ENCODE measurements at regions not wholly inside any gene's neighbourhood (a gene's known extent, or its start where the extent isn't known, plus 50 kb on each side); places are given as distances from the start of the nearest gene placed in this dataset.
"Not testable (repeated sequence)": the region's sequence is repeated elsewhere in the genome, so short reads cannot be mapped to it uniquely, and the experiment has no call there.

DNA sequence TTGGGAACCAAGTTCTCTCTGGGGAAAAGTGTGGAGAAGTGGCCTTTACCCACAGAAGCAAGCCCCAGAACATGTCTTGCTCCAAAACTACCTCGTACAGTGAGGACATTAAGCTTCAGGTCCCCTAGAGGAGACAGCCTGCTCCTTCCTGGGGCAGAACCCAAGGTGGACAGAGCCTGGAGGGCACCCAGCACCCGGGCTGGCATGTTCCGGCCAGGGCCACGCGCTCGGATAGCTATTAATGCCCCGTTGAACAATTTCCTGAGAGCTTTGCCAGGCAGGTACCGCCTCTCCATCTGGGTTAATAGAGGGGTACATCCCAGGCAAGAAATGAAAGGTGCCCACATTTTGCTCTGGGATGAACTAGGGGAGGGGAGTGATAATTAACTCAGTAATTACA is 169.0 kb upstream of the GRK3 start:
- DNase-seq (ENCODE audit: low read depth): no peak

GRCh38 chr22:25395915-25396314 is 168.6 kb upstream of the GRK3 start:
- no peak for DNase-seq (ENCODE audit: low read depth)

DNA sequence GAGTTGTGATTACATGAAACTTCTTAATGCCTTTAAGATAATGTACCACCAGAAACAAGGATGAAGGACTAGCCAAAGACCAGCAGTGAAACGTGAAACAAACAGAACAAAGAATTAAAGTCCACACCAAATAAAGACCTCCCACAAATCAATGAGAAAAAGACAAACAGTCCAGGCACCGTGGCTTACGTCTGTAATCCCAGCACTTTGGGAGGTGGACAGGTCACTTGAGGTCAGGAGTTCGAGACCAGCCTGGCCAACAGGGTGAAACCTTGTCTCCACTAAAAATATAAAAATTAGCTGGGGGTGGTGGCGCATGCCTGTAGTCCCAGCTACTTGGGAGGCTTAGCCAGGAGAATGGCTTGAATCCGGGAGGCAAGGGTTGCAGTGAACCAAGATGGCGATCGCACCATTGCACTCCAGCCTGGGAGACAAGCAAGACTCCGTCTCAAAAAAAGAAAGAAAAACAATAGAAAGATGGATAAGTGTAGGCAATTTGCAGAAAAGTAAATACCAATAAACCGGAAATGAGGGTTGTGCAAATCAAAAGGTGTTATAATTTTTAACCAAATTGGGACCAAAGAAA is 167.8 kb upstream of the GRK3 start:
- no peak for DNase-seq (ENCODE audit: low read depth)

DNA sequence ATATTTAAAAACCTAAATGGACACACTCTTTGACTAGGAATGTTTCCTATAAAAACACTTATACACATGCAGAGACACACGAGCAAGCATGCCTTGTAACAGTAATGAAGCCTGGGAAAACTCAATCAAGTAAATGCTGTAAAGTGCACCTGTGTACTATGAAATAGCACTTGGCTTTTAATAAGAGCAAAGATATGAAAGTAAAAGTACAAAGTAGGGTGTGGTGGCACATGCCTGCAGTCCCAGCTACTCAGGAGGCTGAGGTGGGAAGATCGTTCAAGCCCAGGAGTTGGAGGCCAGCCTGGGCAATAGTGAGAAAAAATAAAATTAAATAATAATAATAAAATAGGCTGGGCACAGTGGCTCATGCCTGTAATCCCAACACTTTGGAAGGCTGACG is 166.9 kb upstream of the GRK3 start:
- no peak for DNase-seq (ENCODE audit: low read depth)

GRCh38 chr22:25398591-25399062 is 165.8 kb upstream of the GRK3 start:
- DNase-seq (ENCODE audit: low read depth): not testable (repeated sequence)

DNA sequence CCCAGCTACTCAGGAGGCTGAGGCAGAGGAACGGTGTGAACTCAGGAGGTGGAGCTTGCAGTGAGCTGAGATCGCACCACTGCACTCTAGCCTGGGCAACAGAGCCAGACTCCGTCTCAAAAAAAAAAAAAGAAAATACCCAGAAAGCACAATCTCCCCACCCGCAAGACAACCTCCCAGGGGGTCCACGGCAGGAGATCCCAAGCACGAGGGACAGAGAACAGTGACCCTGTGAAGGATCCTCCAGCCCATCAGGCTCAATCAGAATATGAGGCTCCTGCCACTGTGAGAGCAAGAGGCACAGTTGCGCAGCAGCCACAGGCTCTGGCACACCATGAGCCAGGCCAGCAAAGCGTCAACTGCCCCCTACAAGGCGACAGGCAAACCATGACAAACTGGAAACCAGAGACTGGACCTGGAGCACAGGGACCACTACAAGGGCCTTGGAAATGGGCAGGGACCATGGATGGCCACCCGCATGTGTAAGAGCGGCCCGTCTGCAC is 164.8 kb upstream of the GRK3 start:
- no peak for DNase-seq (ENCODE audit: low read depth)

DNA sequence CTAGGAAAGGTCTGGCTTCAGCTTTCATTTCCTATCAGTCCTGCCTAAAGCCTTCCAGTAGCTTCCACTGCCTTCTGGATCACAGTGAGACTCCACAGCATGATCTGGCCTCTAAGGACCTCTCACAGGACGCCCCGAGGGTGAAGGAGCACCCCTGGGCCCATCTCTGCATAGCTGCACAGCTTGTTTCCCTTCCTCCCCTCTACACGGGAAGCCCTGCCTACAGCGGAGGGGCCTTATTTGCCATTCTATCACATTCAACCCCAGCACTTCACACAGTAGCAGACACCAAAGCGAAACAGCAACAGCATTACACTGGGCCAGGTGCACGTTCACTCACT is 162.3 kb upstream of the GRK3 start:
- DNase-seq (ENCODE audit: low read depth): no peak

DNA sequence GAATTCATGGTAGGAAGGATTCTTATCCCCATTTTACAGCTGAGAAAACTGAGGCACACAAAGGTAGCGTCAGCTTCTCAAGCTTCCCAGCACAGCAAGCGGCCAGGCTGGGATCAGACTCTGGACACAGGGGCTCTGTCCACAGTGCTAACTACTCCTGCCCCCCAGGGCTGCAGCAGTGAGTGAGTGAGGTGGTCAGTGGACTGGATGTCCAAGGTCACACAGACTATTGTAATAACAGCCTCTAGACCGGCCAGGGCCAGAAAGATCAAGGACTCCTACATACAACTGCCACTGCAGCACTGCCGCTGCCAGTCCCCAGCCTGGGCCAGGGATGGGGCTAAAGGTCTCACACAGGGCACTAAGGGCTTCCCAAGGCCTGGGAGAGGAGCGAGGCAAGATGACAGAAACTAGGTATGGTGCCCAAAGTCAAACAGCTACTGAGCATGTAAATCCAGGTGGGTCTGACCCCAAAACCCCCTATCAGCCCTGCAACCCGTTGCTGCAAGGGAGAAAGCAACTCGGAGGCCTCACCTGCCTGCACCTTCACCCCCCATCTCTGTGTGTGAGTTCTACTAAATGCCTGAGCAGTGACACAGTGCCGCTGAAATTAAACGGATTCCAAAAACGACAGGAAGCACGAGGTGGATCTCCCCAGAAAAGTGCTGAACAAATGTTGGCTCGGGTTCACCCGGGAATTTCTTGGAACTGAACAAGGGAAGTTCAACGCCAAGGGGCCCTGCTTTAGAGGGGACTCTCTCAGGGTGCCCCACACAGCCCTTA is 161.8 kb upstream of the GRK3 start:
- no peak for DNase-seq (ENCODE audit: low read depth)

GRCh38 chr22:25403284-25403810 is 161.1 kb upstream of the GRK3 start:
- DNase-seq (ENCODE audit: low read depth): no peak

- no peak for DNase-seq (ENCODE audit: low read depth)
These were observed 160.5 kb upstream of the GRK3 start for GRCh38 chr22:25403811-25404471.

DNA sequence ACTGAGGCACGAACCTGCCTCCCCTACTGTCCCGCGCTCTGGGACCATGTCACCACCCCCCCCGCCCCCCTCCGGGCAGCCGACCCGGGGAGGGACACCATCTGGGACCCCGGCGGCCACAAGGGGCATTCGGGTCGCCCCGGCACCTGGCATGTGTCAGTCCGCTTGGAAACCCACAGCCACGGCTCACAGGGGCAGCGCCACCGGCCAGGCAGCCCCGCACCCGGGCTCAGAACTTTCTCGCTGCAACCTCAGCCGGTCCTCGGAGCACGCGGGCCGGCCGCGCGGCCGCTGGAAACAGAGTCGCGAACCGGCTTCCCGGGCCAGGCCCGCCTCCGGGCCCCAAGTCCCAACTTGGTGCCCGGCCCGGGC is 159.9 kb upstream of the GRK3 start:
- no peak for DNase-seq (ENCODE audit: low read depth)

- peak; percentile 35 for DNase-seq (ENCODE audit: low read depth)
These were observed 159.3 kb upstream of the GRK3 start for GRCh38 chr22:25404928-25405816.

DNA sequence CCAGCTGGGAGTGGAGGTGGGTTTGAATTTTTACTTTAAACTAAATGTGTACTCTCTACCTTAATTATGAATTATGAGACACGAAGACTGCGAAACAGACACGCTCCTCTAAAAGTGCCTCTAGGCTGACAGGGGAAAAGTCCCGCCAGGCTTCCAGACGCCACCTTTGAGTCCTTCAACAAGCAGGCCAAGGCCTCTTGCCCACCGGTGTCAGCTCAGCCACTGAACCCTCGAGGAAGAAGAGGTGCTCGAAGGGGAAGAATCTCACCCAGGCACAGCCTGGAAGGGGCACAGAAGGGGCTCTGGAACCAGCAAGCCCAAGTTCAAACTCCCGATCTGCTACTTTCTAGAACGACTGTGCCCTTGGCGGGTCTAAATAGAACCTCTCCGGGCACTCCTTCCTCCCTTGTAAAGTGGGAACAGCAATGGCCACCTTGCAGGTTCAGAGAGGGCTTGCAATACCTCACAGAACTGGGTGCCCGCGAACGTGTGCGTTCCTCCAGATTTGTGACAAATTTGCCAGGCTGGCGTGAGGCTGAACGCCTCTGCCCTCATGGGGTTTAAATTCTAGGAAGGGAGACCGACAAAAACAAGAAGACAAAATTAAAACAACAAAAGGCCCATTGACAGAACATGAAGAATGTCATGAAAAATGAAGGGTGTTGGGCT is 158.5 kb upstream of the GRK3 start:
- DNase-seq (ENCODE audit: low read depth): no peak

DNA sequence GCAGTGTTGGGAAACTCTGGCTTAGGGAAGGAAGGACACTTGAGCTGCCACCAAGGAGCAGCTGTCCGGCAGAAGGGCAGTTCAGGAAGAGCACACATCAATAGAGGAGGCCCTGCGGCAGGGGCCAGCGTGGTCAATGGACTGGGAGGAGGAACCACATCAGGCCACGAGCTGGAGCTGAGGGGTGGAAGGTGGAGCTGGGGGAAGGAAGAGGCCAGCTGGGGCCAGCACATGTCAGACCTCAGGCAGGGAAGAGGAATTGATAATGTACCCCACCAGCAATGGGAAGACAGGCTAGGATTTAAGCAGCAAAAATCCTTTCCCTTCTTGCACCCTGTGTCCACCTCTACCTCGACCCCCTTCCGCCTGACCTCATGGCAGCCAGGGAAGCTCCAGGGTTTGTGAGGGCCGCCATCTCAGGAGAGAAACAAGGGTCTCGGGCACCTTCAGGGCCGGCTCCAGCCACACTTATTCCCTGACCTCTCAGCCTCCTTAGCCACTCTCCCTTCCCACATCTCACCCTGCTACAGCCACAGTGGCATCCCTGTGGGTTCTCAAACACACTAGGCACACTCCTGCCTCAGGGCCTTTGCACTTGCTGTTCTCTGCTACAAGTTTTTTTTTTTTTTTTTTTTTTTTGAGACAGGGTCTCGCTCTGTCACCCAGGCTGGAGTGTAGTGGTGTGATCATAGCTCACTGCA is 157.8 kb upstream of the GRK3 start:
- no peak for DNase-seq (ENCODE audit: low read depth)

GRCh38 chr22:25407226-25407858 is 157.1 kb upstream of the GRK3 start:
- no peak for DNase-seq (ENCODE audit: low read depth)

DNA sequence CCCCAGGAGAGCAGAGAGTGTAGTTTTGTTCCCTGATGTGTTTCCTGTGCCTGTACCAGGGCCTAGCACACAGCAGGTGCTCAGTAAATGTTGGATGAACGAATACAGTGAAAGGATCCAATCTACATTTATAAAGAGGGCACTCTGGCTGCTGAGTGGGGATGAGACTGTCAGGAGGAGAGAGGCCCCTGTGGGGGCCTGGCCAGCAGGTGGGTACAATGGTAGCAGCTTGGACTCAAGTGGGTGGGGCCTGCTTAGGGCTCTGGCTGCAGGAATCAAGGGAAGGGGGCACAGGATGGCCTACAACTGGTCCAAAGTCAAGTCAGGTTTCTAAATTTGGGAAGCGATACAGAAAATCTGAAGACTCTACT is 156.6 kb upstream of the GRK3 start:
- no peak for DNase-seq (ENCODE audit: low read depth)

- no peak for DNase-seq (ENCODE audit: low read depth)
These were observed 155.2 kb upstream of the GRK3 start for GRCh38 chr22:25409240-25409639.

DNA sequence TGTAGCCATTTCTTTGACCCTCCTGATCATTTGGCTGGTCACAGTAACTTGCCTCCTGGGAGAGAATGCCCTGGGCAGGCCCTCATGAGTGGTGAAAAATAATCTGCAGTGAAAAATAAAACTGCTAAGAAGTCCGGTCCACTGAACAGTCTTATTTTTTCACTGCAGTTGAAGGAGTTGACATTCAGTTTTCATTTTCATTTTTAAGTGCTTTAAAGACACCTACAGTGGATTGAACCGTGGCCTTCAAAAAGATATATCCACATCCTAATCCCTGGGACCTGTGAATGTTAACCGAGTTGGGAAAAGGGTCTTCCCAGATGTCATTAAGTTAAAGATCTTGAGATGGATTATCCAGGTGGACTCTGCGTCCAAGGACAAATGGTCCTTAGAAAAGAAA is 153.6 kb upstream of the GRK3 start:
- DNase-seq (ENCODE audit: low read depth): no peak

DNA sequence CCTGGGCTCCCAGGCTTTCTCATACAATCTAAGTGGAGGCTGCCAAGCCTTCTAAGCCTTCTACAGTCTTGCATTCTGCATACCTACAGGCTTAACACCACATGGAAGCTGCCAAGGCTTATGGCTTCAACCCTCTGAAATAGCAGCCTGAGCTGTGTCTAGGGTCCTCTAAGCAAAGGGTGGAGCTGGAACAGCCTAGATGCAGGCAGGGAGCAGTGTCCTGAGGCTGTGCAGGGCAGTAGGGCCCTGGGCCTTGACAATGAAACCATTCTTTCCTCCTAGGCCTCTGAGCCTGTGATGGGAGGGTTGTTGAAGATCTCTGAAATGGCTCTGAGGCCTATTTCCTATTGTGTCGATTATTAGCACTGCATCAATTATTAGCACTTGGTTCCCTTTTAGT is 150.9 kb upstream of the GRK3 start:
- DNase-seq (ENCODE audit: low read depth): no peak

- DNase-seq (ENCODE audit: low read depth): not testable (repeated sequence)
These were observed 148.7 kb upstream of the GRK3 start for GRCh38 chr22:25415731-25416130.

All from activated T-helper 1 cell treated with Interleukin-2 at 50 U/mL for 16 hours (primary cell).